ACHN (cell line): ENCODE measurements at regions not wholly inside any gene's neighbourhood (a gene's known extent, or its start where the extent isn't known, plus 50 kb on each side); places are given as distances from the start of the nearest gene placed in this dataset.

ENCODE experiments used
- DNase-seq: peaks from one replicate; pipeline ENCODE4 v3.0.0-alpha.2; 2015
- in situ Hi-C: cut with HindIII; loops from 2 replicates; pipeline ENCODE4 v1.10.0; 2017; ENCODE audit warnings: low sequenced_read_pairs, low pct_ligation_motif_present, low pct_unique_long_range_greater_than_20kb

GRCh38 chr17:79330696-79331095 lies 256.1 kb downstream of the ENGASE start:
- no peak for DNase-seq
- in situ Hi-C loops = no loop called here

- in situ Hi-C loops = no loop called here
Observed at GRCh38 chr17:79330229-79330628, 255.6 kb downstream of the ENGASE start.

GRCh38 chr17:79326814-79327213 lies 252.2 kb downstream of the ENGASE start:
- no peak for DNase-seq
- in situ Hi-C loops = no loop called here

More at GRCh38 chr17:79330229-79330628, 255.6 kb downstream of the ENGASE start:
- no peak for DNase-seq

GRCh38 chr17:79325709-79326430 lies 251.2 kb downstream of the ENGASE start:
- peak; percentile 50 for DNase-seq

GRCh38 chr17:79324194-79324593 lies 249.6 kb downstream of the ENGASE start:
- no peak for DNase-seq
- in situ Hi-C loops = loop anchor here (25.0 kb wide), 1 partner anchor 137 kb away; no protein-coding TSS in a partner anchor

More at GRCh38 chr17:79325709-79326430, 251.2 kb downstream of the ENGASE start:
- in situ Hi-C loops = no loop called here

- in situ Hi-C loops = loop anchor here (25.0 kb wide), 1 partner anchor 136 kb away; no protein-coding TSS in a partner anchor
- no peak for DNase-seq
Observed at GRCh38 chr17:79323566-79323965, 248.9 kb downstream of the ENGASE start.

- DNase-seq = no peak
- in situ Hi-C loops = loop anchor here (25.0 kb wide), 1 partner anchor 135 kb away; no protein-coding TSS in a partner anchor
Observed at GRCh38 chr17:79322211-79323123, 247.8 kb downstream of the ENGASE start.

- in situ Hi-C loops = loop anchor here (25.0 kb wide), 1 partner anchor 133 kb away; no protein-coding TSS in a partner anchor
- no peak for DNase-seq
Observed at GRCh38 chr17:79320331-79320730, 245.7 kb downstream of the ENGASE start.

- no peak for DNase-seq
- in situ Hi-C loops = loop anchor here (25.0 kb wide), 1 partner anchor 131 kb away; no protein-coding TSS in a partner anchor
Observed at GRCh38 chr17:79317916-79318315, 243.3 kb downstream of the ENGASE start.

- no peak for DNase-seq
- in situ Hi-C loops = loop anchor here (25.0 kb wide), 1 partner anchor 130 kb away; no protein-coding TSS in a partner anchor
Observed at GRCh38 chr17:79316805-79317204, 242.2 kb downstream of the ENGASE start.

- in situ Hi-C loops = loop anchor here (25.0 kb wide), 1 partner anchor 128 kb away; no protein-coding TSS in a partner anchor
- no peak for DNase-seq
Observed at GRCh38 chr17:79315358-79316105, 240.9 kb downstream of the ENGASE start.

- in situ Hi-C loops = loop anchor here (25.0 kb wide), 1 partner anchor 127 kb away; no protein-coding TSS in a partner anchor
- no peak for DNase-seq
Observed at GRCh38 chr17:79314617-79315357, 240.2 kb downstream of the ENGASE start.

GRCh38 chr17:79311373-79311772 lies 236.7 kb downstream of the ENGASE start:
- in situ Hi-C loops = loop anchor here (25.0 kb wide), 1 partner anchor 124 kb away; no protein-coding TSS in a partner anchor
- DNase-seq = no peak

GRCh38 chr17:79306424-79307318 lies 232.0 kb downstream of the ENGASE start:
- in situ Hi-C loops = loop anchor here (25.0 kb wide), 1 partner anchor 119 kb away; no protein-coding TSS in a partner anchor
- peak; percentile 77 for DNase-seq

- in situ Hi-C loops = loop anchor here (25.0 kb wide), 1 partner anchor 119 kb away; no protein-coding TSS in a partner anchor
- DNase-seq = peak; percentile 73
Observed at GRCh38 chr17:79305768-79306423, 231.3 kb downstream of the ENGASE start.

- in situ Hi-C loops = loop anchor here (25.0 kb wide), 1 partner anchor 118 kb away; no protein-coding TSS in a partner anchor
- no peak for DNase-seq
Observed at GRCh38 chr17:79305376-79305767, 230.7 kb downstream of the ENGASE start.
